Activated CD8-positive, alpha-beta T cell treated with anti-CD3 and anti-CD28 coated beads for 36 hours (primary cell): ENCODE measurements at regions not wholly inside any gene's neighbourhood (a gene's known extent, or its start where the extent isn't known, plus 50 kb on each side); places are given as distances from the start of the nearest gene placed in this dataset.
"Not testable (repeated sequence)": the region's sequence is repeated elsewhere in the genome, so short reads cannot be mapped to it uniquely, and the experiment has no call there.

Source experiments
- ATAC-seq: fragments of 200-7000 bp; cut with Tn5 transposase; one replicate; pipeline ENCODE4 v1.10.0; 2021; ENCODE audit warnings: mild to moderate bottlenecking, moderate library complexity
- CTCF ChIA-PET: fragments of 350-600 bp; sonication (Branson Sonifier 250); formaldehyde crosslinking; loops from one replicate; lab custom pipeline; 2021; ENCODE audit warnings: antibody characterized with exemption; lab: Charles Lee
- POLR2A ChIA-PET: fragments of 350-600 bp; sonication (Branson Sonifier 250); formaldehyde crosslinking; loops from one replicate; lab custom pipeline; 2021; ENCODE audit warnings: antibody characterized with exemption; lab: Charles Lee
- DNase-seq: peaks from one replicate; pipeline ENCODE4 v3.0.0-alpha.2; 2020
- H3K27ac Mint-ChIP-seq: one replicate; pipeline ENCODE4 v1.8.0; 2021; ENCODE audit warnings: mild to moderate bottlenecking, mixed read lengths
- H3K27me3 Mint-ChIP-seq: one replicate; pipeline ENCODE4 v1.8.0; 2021; ENCODE audit warnings: mixed read lengths
- H3K36me3 Mint-ChIP-seq: one replicate; pipeline ENCODE4 v1.8.0; 2021; ENCODE audit warnings: low read depth, mixed read lengths
- H3K4me1 Mint-ChIP-seq: one replicate; pipeline ENCODE4 v1.8.0; 2021; ENCODE audit warnings: low read depth, mixed read lengths
- H3K4me3 Mint-ChIP-seq: one replicate; pipeline ENCODE4 v1.8.0; 2021; ENCODE audit warnings: mild to moderate bottlenecking, moderate library complexity, mixed read lengths
- H3K9me3 Mint-ChIP-seq: one replicate; pipeline ENCODE4 v1.8.0; 2021; ENCODE audit warnings: mixed read lengths
- CTCF ChIP-seq: fragments of 200-600 bp; IDR thresholded peaks from one replicate; pipeline ENCODE4 v1.8.0; 2022; ENCODE audit warnings: antibody characterized with exemption, mild to moderate bottlenecking
- intact Hi-C: fragments of 100-400 bp; cut with micrococcal nuclease; formaldehyde crosslinking; loops from one replicate; pipeline ENCODE4 v1.10.0; 2022

- ATAC-seq (no peak), DNase-seq (no peak)
- intact Hi-C loops = no loop called here
- Mint-ChIP-seq H3K9me3 (peaks cover 3% of the 10 kb centered on the region), H3K4me3 (no peak overlapping the region), H3K27ac (no peak overlapping the region), H3K4me1 (no peaks in the 10 kb centered on the region), H3K27me3 (no peaks in the 10 kb centered on the region), H3K36me3 (no peaks in the 10 kb centered on the region)
- ChIA-PET CTCF (no interaction called here), POLR2A (no interaction called here)
- no peak for TF ChIP-seq CTCF
Measured at GRCh38 chr14:43356979-43357545, 1150.0 kb downstream of the FSCB start.

- no peaks in the 10 kb centered on the region for H3K27me3 Mint-ChIP-seq
- no peaks in the 10 kb centered on the region for H3K36me3 Mint-ChIP-seq
- H3K9me3 Mint-ChIP-seq = peaks cover 3% of the 10 kb centered on the region
- DNase-seq = no peak
- no peak overlapping the region for H3K4me3 Mint-ChIP-seq
- H3K27ac Mint-ChIP-seq = no peak overlapping the region
- ATAC-seq = no peak
- ChIA-PET CTCF (no interaction called here), POLR2A (interaction anchor here (0.6 kb wide), 1 partner anchor 637 kb away, joined by 4 read pairs; no protein-coding TSS in a partner anchor)
- no peaks in the 10 kb centered on the region for H3K4me1 Mint-ChIP-seq
- intact Hi-C loops = no loop called here
- no peak for TF ChIP-seq CTCF
Measured at GRCh38 chr14:43356382-43356781, 1150.7 kb downstream of the FSCB start.

GRCh38 chr14:43341921-43342320, 1165.2 kb downstream of the FSCB start:
- no peak overlapping the region for H3K4me3 Mint-ChIP-seq
- ChIA-PET POLR2A (no interaction called here), CTCF (no interaction called here)
- H3K36me3 Mint-ChIP-seq = no peaks in the 10 kb centered on the region
- no peaks in the 10 kb centered on the region for H3K4me1 Mint-ChIP-seq
- no peak for TF ChIP-seq CTCF
- no peaks in the 10 kb centered on the region for H3K27me3 Mint-ChIP-seq
- no peak for DNase-seq
- ATAC-seq = no peak
- H3K27ac Mint-ChIP-seq = no peak overlapping the region
- peaks cover 11% of the 10 kb centered on the region for H3K9me3 Mint-ChIP-seq
- intact Hi-C loops = no loop called here

GRCh38 chr14:43338713-43339112, 1168.4 kb downstream of the FSCB start:
- H3K27me3 Mint-ChIP-seq = no peaks in the 10 kb centered on the region
- no peak for ATAC-seq
- intact Hi-C loops = no loop called here
- H3K4me3 Mint-ChIP-seq = no peak overlapping the region
- H3K27ac Mint-ChIP-seq = no peak overlapping the region
- CTCF ChIA-PET = no interaction called here
- POLR2A ChIA-PET = no interaction called here
- TF ChIP-seq CTCF = no peak
- H3K9me3 Mint-ChIP-seq = peaks cover 9% of the 10 kb centered on the region
- no peaks in the 10 kb centered on the region for H3K4me1 Mint-ChIP-seq
- no peaks in the 10 kb centered on the region for H3K36me3 Mint-ChIP-seq
- no peak for DNase-seq

- CTCF ChIA-PET = no interaction called here
- Mint-ChIP-seq H3K9me3 (peaks cover 9% of the 10 kb centered on the region), H3K27me3 (no peaks in the 10 kb centered on the region), H3K27ac (no peak overlapping the region), H3K36me3 (no peaks in the 10 kb centered on the region), H3K4me3 (no peak overlapping the region), H3K4me1 (no peaks in the 10 kb centered on the region)
- POLR2A ChIA-PET = no interaction called here
- DNase-seq = no peak
- intact Hi-C loops = no loop called here
- TF ChIP-seq CTCF = no peak
- ATAC-seq = no peak
Measured at GRCh38 chr14:43336351-43336750, 1170.7 kb downstream of the FSCB start.

- POLR2A ChIA-PET, H3K27ac Mint-ChIP-seq, H3K4me1 Mint-ChIP-seq, H3K4me3 Mint-ChIP-seq, H3K36me3 Mint-ChIP-seq, intact Hi-C loops, CTCF ChIA-PET, DNase-seq, ATAC-seq, H3K27me3 Mint-ChIP-seq: not testable (repeated sequence)
- H3K9me3 Mint-ChIP-seq = peaks cover 21% of the 10 kb centered on the region
Measured at GRCh38 chr14:43326501-43327407, 1180.3 kb downstream of the FSCB start.
